Lung (tissue), 11 donors: ENCODE measurements at regions not wholly inside any gene's neighbourhood (a gene's known extent, or its start where the extent isn't known, plus 50 kb on each side); places are given as distances from the start of the nearest gene placed in this dataset.

Source experiments
- ATAC-seq: fragments of 200-7000 bp; cut with Tn5 transposase; one replicate; pipeline ENCODE4 v1.9.1; 2020; ENCODE audit warnings: moderate number of reproducible peaks; ENCODE audit not compliant: insufficient read depth, low FRiP score
- DNase-seq, 3 donors: peaks; one replicate each; pipeline ENCODE4 v3.0.0-alpha.2; 2013 to 2017
- H3K27ac ChIP-seq, 2 donors: one replicate each; pipeline ENCODE4 v1.5.1; 2013; ENCODE audit warnings: mild to moderate bottlenecking in 2 of 2, moderate library complexity in 2 of 2, control low read depth in 1 of 2, inconsistent platforms in 1 of 2, low read depth in 1 of 2, low read length in 1 of 2
- H3K27me3 ChIP-seq, 3 donors: one replicate each; pipeline ENCODE4 v1.5.1; 2013; ENCODE audit warnings: low read length in 2 of 3; ENCODE audit not compliant: control insufficient read depth in 3 of 3, insufficient read depth in 3 of 3
- H3K36me3 ChIP-seq, 4 donors: one replicate each; pipeline ENCODE4 v1.5.1; 2013; ENCODE audit warnings: low read length in 4 of 4, mild to moderate bottlenecking in 1 of 4, moderate library complexity in 1 of 4; ENCODE audit not compliant: control insufficient read depth in 4 of 4, insufficient read depth in 4 of 4
- H3K4me1 ChIP-seq, 5 donors: one replicate each; pipeline ENCODE4 v1.5.1; 2013; ENCODE audit warnings: low read length in 5 of 5, mild to moderate bottlenecking in 2 of 5, moderate library complexity in 1 of 5; ENCODE audit not compliant: control insufficient read depth in 5 of 5, insufficient read depth in 5 of 5
- H3K4me3 ChIP-seq: one replicate; pipeline ENCODE4 v1.5.1; 2013; ENCODE audit warnings: mild to moderate bottlenecking, control low read depth, moderate library complexity
- H3K9ac ChIP-seq, 2 donors: one replicate each; pipeline ENCODE4 v1.5.1; 2013; ENCODE audit warnings: low read length in 2 of 2, control low read depth in 1 of 2; ENCODE audit not compliant: insufficient read depth in 1 of 2
- H3K9me3 ChIP-seq, 4 donors: one replicate each; pipeline ENCODE4 v1.5.1; 2013; ENCODE audit warnings: low read length in 3 of 4, mild to moderate bottlenecking in 1 of 4, moderate library complexity in 1 of 4; ENCODE audit not compliant: control insufficient read depth in 4 of 4, insufficient read depth in 3 of 4
- WGBS, 2 donors: extraction: QIAGEN DNeasy Blood & Tissue Kit; methylation state at CpG; one replicate each; pipeline ENCODE4 v1.1.7; 2013; 5-methylcytosine and 5-hydroxymethylcytosine counted together
- TF ChIP-seq, protein P1 (sequence below): IDR thresholded peaks from 2 replicates; pipeline ENCODE4 v1.5.1; 2012; ENCODE audit warnings: mild to moderate bottlenecking; ENCODE audit errors: control extremely low read depth, extremely low read depth
- donor health status: control.
- donor health status: control.
- donor health status: Bipolar disorder and iron deficiency.
- donor health status: healthy.
- donor health status: DM: yes; HTN: yes; CAD: no.

DNA sequence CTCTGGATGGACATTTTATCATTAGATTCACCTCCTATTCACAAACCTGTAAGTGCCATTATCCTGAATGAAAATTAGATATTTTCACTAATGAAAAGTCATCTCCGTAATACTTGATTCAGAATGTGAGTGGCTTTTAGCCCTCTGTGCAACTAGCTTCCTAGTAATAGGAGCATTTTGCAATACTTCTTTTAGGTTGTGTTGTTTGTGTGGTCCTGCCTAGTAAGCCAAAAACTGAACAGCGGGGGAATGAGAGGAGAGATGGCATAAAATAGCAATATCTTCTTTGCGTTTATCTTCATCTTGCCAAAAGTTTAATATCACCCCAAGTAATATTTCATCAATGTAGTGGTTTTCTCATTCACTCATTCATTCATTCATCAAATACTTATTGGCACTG is 507.5 kb upstream of the CELF2 start:
- no peaks in the 10 kb centered on the region for H3K36me3 ChIP-seq
- no peak overlapping the region for H3K27ac ChIP-seq
- WGBS, 2 donors = 94% methylated on average over 3 of the region's 3 CpGs
- H3K27me3 ChIP-seq = no peaks in the 10 kb centered on the region
- H3K4me1 ChIP-seq = no peaks in the 10 kb centered on the region
- H3K4me3 ChIP-seq = no peak overlapping the region
- ATAC-seq (no peak), DNase-seq (peak in 2 of 3 donors; percentile 12 to 49)
- TF ChIP-seq, protein P1, sequence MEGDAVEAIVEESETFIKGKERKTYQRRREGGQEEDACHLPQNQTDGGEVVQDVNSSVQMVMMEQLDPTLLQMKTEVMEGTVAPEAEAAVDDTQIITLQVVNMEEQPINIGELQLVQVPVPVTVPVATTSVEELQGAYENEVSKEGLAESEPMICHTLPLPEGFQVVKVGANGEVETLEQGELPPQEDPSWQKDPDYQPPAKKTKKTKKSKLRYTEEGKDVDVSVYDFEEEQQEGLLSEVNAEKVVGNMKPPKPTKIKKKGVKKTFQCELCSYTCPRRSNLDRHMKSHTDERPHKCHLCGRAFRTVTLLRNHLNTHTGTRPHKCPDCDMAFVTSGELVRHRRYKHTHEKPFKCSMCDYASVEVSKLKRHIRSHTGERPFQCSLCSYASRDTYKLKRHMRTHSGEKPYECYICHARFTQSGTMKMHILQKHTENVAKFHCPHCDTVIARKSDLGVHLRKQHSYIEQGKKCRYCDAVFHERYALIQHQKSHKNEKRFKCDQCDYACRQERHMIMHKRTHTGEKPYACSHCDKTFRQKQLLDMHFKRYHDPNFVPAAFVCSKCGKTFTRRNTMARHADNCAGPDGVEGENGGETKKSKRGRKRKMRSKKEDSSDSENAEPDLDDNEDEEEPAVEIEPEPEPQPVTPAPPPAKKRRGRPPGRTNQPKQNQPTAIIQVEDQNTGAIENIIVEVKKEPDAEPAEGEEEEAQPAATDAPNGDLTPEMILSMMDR = no peak
- H3K9me3 ChIP-seq = peaks cover 0 to 3% (median 0%) of the 10 kb centered on the region in 4 donors
- H3K9ac ChIP-seq = no peak overlapping the region

DNA sequence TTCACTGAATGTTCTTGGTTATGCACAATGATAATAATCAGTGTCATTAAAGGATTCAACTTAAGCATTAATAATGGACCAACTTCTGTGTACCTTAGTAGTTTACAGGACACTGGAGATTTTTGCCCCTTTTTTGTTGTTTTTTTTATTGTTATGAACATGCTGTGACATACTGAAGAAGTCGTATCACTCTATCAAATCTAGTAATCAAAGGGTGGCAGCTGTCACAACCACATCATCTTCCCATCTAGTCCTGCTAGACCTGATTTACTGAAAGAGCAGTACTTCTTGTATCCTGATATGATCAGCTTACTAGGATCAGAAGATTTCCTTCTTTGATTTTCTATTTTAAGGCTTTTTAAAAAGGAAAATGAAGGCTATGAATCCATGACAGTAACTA is 504.6 kb upstream of the CELF2 start:
- no peak for DNase-seq
- 79 to 87% methylated on average over 1 of the region's 1 CpG for WGBS, 2 donors
- no peak for ATAC-seq
- Histone ChIP-seq H3K36me3 (no peaks in the 10 kb centered on the region), H3K27ac (no peak overlapping the region), H3K4me1 (peaks cover 0 to 13% (median 0%) of the 10 kb centered on the region in 5 donors), H3K9me3 (no peaks in the 10 kb centered on the region), H3K27me3 (no peaks in the 10 kb centered on the region), H3K4me3 (no peak overlapping the region), H3K9ac (no peak overlapping the region)
- TF ChIP-seq, protein P1 = no peak

DNA sequence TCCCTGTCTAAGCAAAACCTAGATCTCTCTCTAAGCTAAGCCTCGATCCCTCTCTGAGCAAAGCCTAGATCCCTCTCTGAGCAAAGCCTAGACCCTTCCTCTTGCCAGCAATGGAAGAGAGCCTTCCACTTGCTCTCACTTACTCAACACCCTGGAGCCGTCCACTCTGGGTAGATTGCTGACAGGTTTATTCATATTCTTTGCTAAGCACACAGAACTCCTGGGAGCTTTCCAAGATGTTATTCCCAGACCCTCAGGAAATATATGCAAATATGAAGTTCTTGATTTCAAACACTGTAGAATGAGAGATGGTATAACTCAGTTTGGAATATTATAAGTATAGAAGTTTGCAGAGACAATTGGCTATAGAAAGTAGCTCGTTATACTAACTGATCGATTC is 503.8 kb upstream of the CELF2 start:
- Histone ChIP-seq H3K36me3 (no peaks in the 10 kb centered on the region), H3K4me1 (peaks cover 0 to 13% (median 0%) of the 10 kb centered on the region in 5 donors), H3K4me3 (no peak overlapping the region), H3K9ac (no peak overlapping the region), H3K27ac (no peak overlapping the region), H3K27me3 (no peaks in the 10 kb centered on the region), H3K9me3 (no peaks in the 10 kb centered on the region)
- TF ChIP-seq, protein P1 = no peak
- ATAC-seq (no peak), DNase-seq (peak in 1 of 3 donors; percentile 36)
- WGBS, 2 donors = 78 to 91% methylated on average over 4 of the region's 4 CpGs

DNA sequence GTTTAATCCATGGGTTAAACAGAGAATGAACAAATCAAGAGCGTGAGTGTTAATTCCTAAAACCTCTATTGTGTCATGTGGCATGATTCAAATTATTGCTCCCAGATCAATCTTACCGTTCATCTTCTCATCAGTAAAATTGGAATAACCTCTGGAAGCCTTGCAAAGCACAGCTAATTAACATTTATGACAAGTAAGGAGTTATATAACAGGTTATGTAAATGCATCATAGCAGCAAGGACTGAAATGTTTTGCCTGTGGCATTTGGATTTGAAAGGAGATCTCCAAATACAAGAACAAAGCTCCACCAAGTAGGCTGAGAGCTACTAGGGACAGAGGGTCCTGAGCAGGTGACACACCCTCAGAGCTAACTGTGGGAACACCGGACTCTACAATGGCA is 502.9 kb upstream of the CELF2 start:
- DNase-seq (no peak), ATAC-seq (no peak)
- TF ChIP-seq, protein P1 = no peak
- no peak overlapping the region for H3K4me3 ChIP-seq
- H3K27ac ChIP-seq = no peak overlapping the region
- H3K9me3 ChIP-seq = no peaks in the 10 kb centered on the region
- no peaks in the 10 kb centered on the region for H3K27me3 ChIP-seq
- peaks cover 0 to 13% (median 0%) of the 10 kb centered on the region in 5 donors for H3K4me1 ChIP-seq
- WGBS, 2 donors = 91 to 95% methylated on average over 3 of the region's 3 CpGs
- no peak overlapping the region for H3K9ac ChIP-seq
- no peaks in the 10 kb centered on the region for H3K36me3 ChIP-seq
